ENCODE measurements at regions not wholly inside any gene's neighbourhood (a gene's known extent, or its start where the extent isn't known, plus 50 kb on each side); places are given as distances from the start of the nearest gene placed in this dataset.

GRCh38 chr4:149194061-149194460 is 621.6 kb downstream of the IQCM start:
- TF ChIP-seq ZFP30 (CRISPR knock-in tag; IDR thresholded peaks at IDR 0.05) (no peak), RARB (CRISPR knock-in tag; IDR thresholded peaks at IDR 0.05) (no peak), TCF4 (CRISPR knock-in tag; IDR thresholded peaks at IDR 0.05; ENCODE audit: borderline replicate concordance) (no peak), CSRNP3 (CRISPR knock-in tag; IDR thresholded peaks at IDR 0.05) (no peak), ISL1 (CRISPR knock-in tag; IDR thresholded peaks at IDR 0.05) (no peak), TSHZ2 (CRISPR knock-in tag; IDR thresholded peaks at IDR 0.05) (no peak), CREB5 (CRISPR knock-in tag; IDR thresholded peaks at IDR 0.05; ENCODE audit: low read depth) (no peak), POU6F1 (CRISPR knock-in tag; IDR thresholded peaks at IDR 0.05; ENCODE audit: borderline replicate concordance, low read depth) (no peak), ZNF70 (CRISPR knock-in tag; IDR thresholded peaks at IDR 0.05) (no peak), PATZ1 (CRISPR knock-in tag; IDR thresholded peaks at IDR 0.05; ENCODE audit: borderline replicate concordance) (no peak), ARNTL (CRISPR knock-in tag; IDR thresholded peaks at IDR 0.05; ENCODE audit: borderline replicate concordance, low read depth) (no peak), ZFP3 (CRISPR knock-in tag; IDR thresholded peaks at IDR 0.05) (no peak), ESRRG (CRISPR knock-in tag; IDR thresholded peaks at IDR 0.05) (no peak)
